HEK293T (cell line): ENCODE measurements at regions not wholly inside any gene's neighbourhood (a gene's known extent, or its start where the extent isn't known, plus 50 kb on each side); places are given as distances from the start of the nearest gene placed in this dataset.
"Not testable (repeated sequence)": the region's sequence is repeated elsewhere in the genome, so short reads cannot be mapped to it uniquely, and the experiment has no call there.

Experiments used
- CTCF ChIA-PET: fragments of 350-600 bp; formaldehyde crosslinking; extraction: SDS; loops from one replicate; lab custom pipeline; 2021; ENCODE audit warnings: antibody characterized with exemption, inconsistent platforms; lab: Yijun Ruan, JAX
- POLR2A ChIA-PET: fragments of 350-600 bp; formaldehyde crosslinking; extraction: SDS; loops from one replicate; lab custom pipeline; 2020; ENCODE audit warnings: antibody characterized with exemption, inconsistent platforms; lab: Yijun Ruan, JAX
- DNase-seq: peaks from one replicate; pipeline ENCODE4 v3.0.0; 2012; ENCODE audit warnings: mixed read lengths; ENCODE audit errors: extremely low spot score
- ARNT ChIP-seq: fragments of 450-650 bp; IDR thresholded peaks from 2 replicates; pipeline ENCODE4 v1.6.1; 2017; ENCODE audit warnings: mild to moderate bottlenecking
- BHLHE40 ChIP-seq: fragments of 450-650 bp; IDR thresholded peaks from 2 replicates; pipeline ENCODE4 v1.6.1; 2016; ENCODE audit warnings: mild to moderate bottlenecking, moderate library complexity, borderline replicate concordance
- CTBP1 ChIP-seq: fragments of 450-650 bp; IDR thresholded peaks from 2 replicates; pipeline ENCODE4 v1.6.1; 2016; ENCODE audit warnings: borderline replicate concordance
- ELF4 ChIP-seq: fragments of 450-650 bp; IDR thresholded peaks from 2 replicates; pipeline ENCODE4 v1.6.1; 2017; ENCODE audit warnings: antibody characterized with exemption
- FOXA1 ChIP-seq: fragments of 450-650 bp; IDR thresholded peaks from 2 replicates; pipeline ENCODE4 v1.6.1; 2016; ENCODE audit warnings: mild to moderate bottlenecking
- FOXK2 ChIP-seq: fragments of 450-650 bp; IDR thresholded peaks from 2 replicates; pipeline ENCODE4 v1.6.1; 2016; ENCODE audit warnings: mild to moderate bottlenecking
- FOXM1 ChIP-seq: fragments of 450-650 bp; IDR thresholded peaks from 2 replicates; pipeline ENCODE4 v1.6.1; 2017; ENCODE audit warnings: mild to moderate bottlenecking, borderline replicate concordance
- HDGF ChIP-seq: fragments of 450-650 bp; IDR thresholded peaks from 2 replicates; pipeline ENCODE4 v1.6.1; 2017; ENCODE audit warnings: antibody characterized with exemption, borderline replicate concordance
- L3MBTL2 ChIP-seq: fragments of 450-650 bp; conservative IDR thresholded peaks from 2 replicates; pipeline ENCODE4 v1.6.1; 2016; ENCODE audit warnings: mild to moderate bottlenecking
- LEF1 ChIP-seq: fragments of 450-650 bp; IDR thresholded peaks from 2 replicates; pipeline ENCODE4 v1.6.1; 2017; ENCODE audit warnings: mild to moderate bottlenecking, borderline replicate concordance
- NFRKB ChIP-seq: fragments of 450-650 bp; IDR thresholded peaks from 2 replicates; pipeline ENCODE4 v1.6.1; 2016; ENCODE audit warnings: mild to moderate bottlenecking, moderate library complexity
- SP1 ChIP-seq: fragments of 450-650 bp; IDR thresholded peaks from 2 replicates; pipeline ENCODE4 v1.6.1; 2017
- SUZ12 ChIP-seq: fragments of 450-650 bp; IDR thresholded peaks from 2 replicates; pipeline ENCODE4 v1.6.1; 2016; ENCODE audit warnings: mild to moderate bottlenecking
- TARDBP ChIP-seq: fragments of 450-650 bp; IDR thresholded peaks from 2 replicates; pipeline ENCODE4 v1.6.1; 2016
- ZNF384 ChIP-seq: fragments of 450-650 bp; IDR thresholded peaks from 2 replicates; pipeline ENCODE4 v1.6.1; 2016
- TF ChIP-seq, protein P1 (sequence below): fragments of 450-650 bp; IDR thresholded peaks from 2 replicates; pipeline ENCODE4 v1.6.1; 2016

DNA sequence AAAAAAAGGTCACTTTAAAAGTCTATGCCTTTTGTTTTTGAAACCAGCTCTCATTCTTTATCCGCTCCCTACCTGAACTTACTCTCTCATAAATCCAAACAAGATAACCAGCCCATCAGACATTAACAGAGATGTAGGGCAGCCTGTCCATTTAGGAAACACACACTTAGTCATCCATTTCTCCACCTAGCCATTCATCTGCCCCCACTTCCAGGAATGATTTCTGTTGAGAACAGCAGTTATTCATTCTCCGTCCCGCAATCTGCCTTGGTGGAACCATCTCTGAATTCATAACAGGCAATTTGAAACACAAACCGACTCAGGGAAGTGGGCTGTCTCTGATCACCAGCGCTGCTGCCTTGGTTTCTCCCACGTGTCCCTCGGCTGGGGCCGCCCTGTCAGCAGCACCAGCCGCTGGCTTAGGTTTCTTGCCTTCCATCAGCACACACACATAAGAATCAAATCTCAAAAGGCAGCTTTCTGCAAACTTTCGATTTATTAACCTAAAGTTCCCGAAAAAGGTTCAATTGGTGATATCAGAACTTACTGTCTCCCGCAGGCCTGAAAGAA, 528.2 kb upstream of the NRP1 start:
- ChIA-PET CTCF (interaction anchor here (0.8 kb wide), 1 partner anchor 65 kb away, joined by 3 read pairs; no protein-coding TSS in a partner anchor), POLR2A (no interaction called here)
- TF ChIP-seq CTBP1 (no peak), FOXK2 (no peak), SUZ12 (no peak), SP1 (no peak), FOXA1 (no peak), ZNF384 (no peak), TARDBP (no peak), L3MBTL2 (no peak), LEF1 (no peak)
- TF ChIP-seq, protein P1, sequence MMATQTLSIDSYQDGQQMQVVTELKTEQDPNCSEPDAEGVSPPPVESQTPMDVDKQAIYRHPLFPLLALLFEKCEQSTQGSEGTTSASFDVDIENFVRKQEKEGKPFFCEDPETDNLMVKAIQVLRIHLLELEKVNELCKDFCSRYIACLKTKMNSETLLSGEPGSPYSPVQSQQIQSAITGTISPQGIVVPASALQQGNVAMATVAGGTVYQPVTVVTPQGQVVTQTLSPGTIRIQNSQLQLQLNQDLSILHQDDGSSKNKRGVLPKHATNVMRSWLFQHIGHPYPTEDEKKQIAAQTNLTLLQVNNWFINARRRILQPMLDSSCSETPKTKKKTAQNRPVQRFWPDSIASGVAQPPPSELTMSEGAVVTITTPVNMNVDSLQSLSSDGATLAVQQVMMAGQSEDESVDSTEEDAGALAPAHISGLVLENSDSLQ = no peak
- DNase-seq = no peak

DNA sequence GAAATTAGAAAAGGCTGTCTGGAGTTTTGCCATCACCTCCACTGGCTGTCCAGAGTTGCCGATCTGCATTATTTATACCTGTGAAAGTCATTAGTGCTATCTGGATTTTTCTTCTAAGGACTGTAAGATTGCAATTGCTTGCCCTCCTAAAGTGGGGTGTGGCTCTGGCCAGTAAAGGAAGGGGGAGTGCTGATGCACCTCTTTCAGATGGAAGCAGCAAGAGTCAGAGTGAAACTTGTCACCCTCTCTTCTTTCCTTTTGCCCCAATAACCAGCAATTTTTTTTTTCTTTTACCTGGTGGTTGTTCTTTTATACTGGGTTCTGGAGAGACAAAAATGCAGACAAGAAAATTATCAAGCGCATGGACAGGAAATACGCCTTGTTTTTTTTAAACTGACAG, 527.4 kb upstream of the NRP1 start:
- TF ChIP-seq HDGF = no peak
- TF ChIP-seq FOXA1 = no peak
- TF ChIP-seq ZNF384 = no peak
- TF ChIP-seq ELF4 = no peak
- TF ChIP-seq FOXK2 = no peak
- TF ChIP-seq SP1 = no peak
- TF ChIP-seq L3MBTL2 = no peak
- TF ChIP-seq ARNT = no peak
- TF ChIP-seq CTBP1 = no peak
- no peak for TF ChIP-seq FOXM1
- no peak for TF ChIP-seq SUZ12
- TF ChIP-seq TARDBP = no peak
- POLR2A ChIA-PET = interaction anchor here (1.0 kb wide), 1 partner anchor 11 kb away, joined by 4 read pairs; no protein-coding TSS in a partner anchor
- CTCF ChIA-PET = interaction anchor here (0.8 kb wide), 1 partner anchor 66 kb away, joined by 3 read pairs; no protein-coding TSS in a partner anchor
- no peak for DNase-seq

DNA sequence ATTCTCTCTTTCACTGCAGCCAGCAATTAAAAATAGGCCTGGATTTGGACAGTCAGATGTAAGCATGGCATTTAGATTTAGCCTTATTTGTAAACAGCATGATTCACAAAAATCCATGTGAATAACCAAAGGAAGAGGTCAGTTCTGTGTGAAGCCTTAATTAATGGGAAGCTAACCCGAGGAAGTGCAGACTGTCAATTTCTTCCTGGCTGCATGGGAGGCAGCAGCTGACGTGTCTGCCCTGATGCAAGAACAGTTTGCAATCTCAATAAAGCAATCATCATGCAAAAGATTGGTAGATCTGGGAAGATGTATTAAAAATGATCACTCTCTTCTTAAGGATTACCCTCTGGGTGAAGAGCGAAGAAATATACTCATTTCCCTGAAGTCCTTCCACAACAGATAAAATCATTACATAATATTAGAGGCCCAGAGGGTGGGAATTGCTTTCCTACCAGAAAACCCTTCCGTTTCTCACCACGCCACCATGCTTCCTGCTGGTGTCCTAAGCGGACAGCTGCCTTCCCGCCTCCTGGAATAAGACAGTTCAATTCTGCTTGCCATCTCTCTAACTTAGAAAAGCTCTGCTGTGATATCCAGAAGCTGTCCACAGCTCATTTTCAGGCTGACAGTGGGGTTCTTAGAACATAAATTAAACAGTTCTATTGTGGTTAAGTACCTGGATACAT, 526.7 kb upstream of the NRP1 start:
- TF ChIP-seq LEF1 = no peak
- no peak for TF ChIP-seq CTBP1
- no peak for TF ChIP-seq ELF4
- TF ChIP-seq FOXK2 = no peak
- TF ChIP-seq L3MBTL2 = no peak
- TF ChIP-seq FOXA1 = no peak
- TF ChIP-seq NFRKB = no peak
- no peak for TF ChIP-seq ZNF384
- POLR2A ChIA-PET = interaction anchor here (1.0 kb wide), 1 partner anchor 12 kb away, joined by 4 read pairs; no protein-coding TSS in a partner anchor
- CTCF ChIA-PET = interaction anchor here (0.8 kb wide), 1 partner anchor 1489 kb away, joined by 3 read pairs; no protein-coding TSS in a partner anchor
- DNase-seq = no peak

DNA sequence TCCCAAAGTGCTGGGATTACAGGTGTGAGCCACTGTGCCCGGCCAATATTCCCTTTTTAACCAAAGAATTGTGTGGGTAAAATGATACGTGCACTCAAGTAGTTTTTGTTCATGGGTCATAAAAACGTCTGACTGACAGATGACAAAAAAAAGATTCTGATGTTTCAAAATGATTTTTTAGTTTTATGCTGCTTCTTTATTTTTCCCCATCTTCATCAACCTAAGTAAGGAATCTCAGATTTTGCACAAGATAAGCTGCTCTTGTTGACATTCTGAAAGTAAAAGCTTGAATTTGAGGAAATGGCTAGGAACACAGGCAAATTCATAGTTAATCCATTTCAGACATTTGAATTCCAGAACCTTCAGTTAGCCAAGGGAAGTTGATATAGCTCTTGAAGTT, 526.1 kb upstream of the NRP1 start:
- CTCF ChIA-PET = interaction anchor here (0.8 kb wide), 1 partner anchor 1488 kb away, joined by 3 read pairs; no protein-coding TSS in a partner anchor
- DNase-seq = no peak
- TF ChIP-seq, protein P1 = peak; percentile 76
- no peak for TF ChIP-seq TARDBP
- POLR2A ChIA-PET = no interaction called here

DNA sequence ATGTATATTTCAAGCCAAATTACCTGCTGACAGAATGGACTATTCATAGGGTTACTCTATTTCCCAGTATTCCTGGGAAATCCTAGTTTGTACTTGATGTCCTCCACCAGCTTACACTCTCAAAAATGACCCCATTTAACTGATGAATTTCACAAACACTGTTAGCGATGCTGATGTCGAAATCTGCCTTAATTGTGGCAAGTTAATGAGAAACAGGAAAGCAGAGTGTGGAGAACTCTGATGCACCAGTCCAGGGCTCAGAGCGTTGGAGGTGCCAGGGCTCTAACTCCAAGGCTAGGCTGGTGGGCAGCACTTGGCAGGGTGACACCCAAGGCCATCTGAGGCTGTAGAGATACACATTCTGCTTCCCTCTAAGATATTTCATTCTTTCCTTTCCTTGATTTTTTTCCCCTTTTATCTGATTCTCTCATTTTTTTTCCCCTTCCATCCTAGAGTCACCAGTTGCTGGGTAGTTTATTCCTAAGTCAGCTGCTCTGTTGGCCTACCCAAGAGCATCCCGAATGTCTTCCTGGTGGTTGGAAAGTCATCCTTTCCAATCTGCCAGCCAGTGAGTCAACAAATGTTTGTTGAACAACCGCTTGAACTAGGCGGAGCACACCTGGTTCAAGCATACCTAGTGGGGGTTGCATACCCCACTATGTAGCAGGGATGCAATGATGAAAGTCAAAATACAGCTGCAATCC, 525.0 kb upstream of the NRP1 start:
- no peak for TF ChIP-seq NFRKB
- TF ChIP-seq L3MBTL2 = no peak
- no peak for TF ChIP-seq BHLHE40
- TF ChIP-seq FOXM1 = no peak
- TF ChIP-seq FOXK2 = no peak
- TF ChIP-seq FOXA1 = no peak
- TF ChIP-seq TARDBP = no peak
- TF ChIP-seq, protein P1 = no peak
- TF ChIP-seq HDGF = no peak
- TF ChIP-seq CTBP1 = no peak
- TF ChIP-seq SUZ12 = no peak
- TF ChIP-seq ZNF384 = no peak
- TF ChIP-seq ELF4 = no peak
- no peak for TF ChIP-seq SP1
- no peak for TF ChIP-seq LEF1
- TF ChIP-seq ARNT = no peak
- DNase-seq = no peak
- ChIA-PET POLR2A (no interaction called here), CTCF (interaction anchor here (0.6 kb wide), 1 partner anchor 787 kb away, joined by 5 read pairs; no protein-coding TSS in a partner anchor)

DNA sequence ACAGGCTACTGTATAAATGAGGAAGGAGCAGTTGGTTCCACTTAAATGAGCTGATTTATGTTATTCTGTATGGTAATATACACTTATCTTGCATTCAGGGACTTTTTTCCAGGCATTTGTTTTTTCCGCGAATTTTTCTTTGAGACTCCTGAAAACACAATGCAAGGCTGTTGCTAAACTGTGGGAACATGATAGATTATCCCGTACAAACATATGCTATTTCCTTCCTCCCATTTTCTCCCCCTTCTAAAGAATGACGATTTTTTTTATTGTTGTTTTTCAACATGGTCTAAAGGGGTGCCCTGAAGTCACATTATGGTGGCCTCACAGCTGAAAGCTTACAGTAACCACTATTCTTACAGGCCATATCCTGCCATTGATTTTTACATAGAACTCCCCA, 523.9 kb upstream of the NRP1 start:
- DNase-seq = no peak
- ChIA-PET CTCF (no interaction called here), POLR2A (no interaction called here)
- TF ChIP-seq NFRKB = no peak
- no peak for TF ChIP-seq LEF1
- no peak for TF ChIP-seq SP1
- no peak for TF ChIP-seq HDGF
- no peak for TF ChIP-seq BHLHE40
- TF ChIP-seq SUZ12 = no peak
- TF ChIP-seq, protein P1 = no peak
- TF ChIP-seq ELF4 = no peak
- no peak for TF ChIP-seq FOXA1

DNA sequence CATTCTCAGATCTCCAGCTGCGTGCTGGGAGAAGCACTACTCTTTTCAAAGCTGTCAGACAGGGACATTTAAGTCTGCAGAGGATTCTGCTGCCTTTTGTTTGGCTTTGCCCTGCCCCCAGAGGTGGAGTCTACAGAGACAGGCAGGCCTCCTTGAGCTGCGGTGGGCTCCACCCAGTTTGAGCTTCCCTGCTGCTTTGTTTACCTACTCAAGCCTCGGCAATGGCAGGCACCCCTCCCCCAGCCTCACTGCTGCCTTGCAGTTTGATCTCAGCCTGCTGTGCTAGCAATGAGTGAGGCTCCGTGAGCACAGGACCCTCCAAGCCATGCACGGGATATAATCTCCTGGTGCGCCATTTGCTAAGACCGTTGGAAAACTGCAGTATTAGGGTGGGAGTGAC, 518.8 kb upstream of the NRP1 start:
- POLR2A ChIA-PET, CTCF ChIA-PET, DNase-seq: not testable (repeated sequence)
